ENCODE measurements at regions not wholly inside any gene's neighbourhood (a gene's known extent, or its start where the extent isn't known, plus 50 kb on each side); places are given as distances from the start of the nearest gene placed in this dataset.

DNA sequence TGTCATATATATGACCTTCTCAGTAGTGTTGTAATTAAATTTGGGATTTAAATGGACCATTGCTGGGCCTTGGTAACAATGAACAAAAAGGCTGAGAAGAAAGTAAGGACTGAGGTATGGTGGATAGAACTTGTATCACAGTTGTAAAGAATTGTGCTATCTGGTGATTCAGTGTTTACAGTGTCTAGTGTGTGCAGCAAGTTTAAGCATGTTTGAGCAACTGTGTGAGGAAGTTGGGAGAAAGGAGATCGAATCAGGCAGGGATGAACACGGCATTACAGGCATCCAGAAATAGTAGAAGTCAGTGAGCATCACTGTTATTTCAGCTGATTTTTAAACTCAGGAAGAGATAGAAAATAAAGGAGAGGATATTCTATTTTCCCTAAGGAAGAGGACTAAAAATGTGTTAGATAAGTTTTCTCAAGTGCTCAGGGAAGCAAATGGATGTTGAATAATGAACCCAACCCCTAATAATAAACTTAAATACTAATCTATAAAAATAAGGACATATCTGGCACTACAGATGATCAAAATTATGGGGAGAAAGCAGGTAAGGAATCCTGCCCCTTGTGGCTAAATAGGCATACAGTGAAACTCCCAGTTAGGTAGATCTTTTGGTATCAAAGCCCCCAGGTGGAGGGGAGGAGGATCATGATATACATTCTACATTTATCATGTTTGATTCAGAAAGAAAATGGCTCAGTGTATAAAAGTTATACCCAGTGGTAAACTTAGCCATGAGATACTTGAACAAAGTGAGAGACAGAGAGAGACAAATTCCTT is 361.0 kb upstream of the ANO3 start:
- no peak overlapping the region for H3K27ac ChIP-seq (replicated peaks)
- TF ChIP-seq GABPA (IDR thresholded peaks at IDR 0.05; ENCODE audit: low read depth) (no peak), SPI1 (IDR thresholded peaks at IDR 0.05; ENCODE audit: borderline replicate concordance, low read depth) (no peak), POLR2AphosphoS5 (IDR thresholded peaks at IDR 0.05; ENCODE audit: low read depth) (no peak)
- TF ChIP-seq, protein P1, sequence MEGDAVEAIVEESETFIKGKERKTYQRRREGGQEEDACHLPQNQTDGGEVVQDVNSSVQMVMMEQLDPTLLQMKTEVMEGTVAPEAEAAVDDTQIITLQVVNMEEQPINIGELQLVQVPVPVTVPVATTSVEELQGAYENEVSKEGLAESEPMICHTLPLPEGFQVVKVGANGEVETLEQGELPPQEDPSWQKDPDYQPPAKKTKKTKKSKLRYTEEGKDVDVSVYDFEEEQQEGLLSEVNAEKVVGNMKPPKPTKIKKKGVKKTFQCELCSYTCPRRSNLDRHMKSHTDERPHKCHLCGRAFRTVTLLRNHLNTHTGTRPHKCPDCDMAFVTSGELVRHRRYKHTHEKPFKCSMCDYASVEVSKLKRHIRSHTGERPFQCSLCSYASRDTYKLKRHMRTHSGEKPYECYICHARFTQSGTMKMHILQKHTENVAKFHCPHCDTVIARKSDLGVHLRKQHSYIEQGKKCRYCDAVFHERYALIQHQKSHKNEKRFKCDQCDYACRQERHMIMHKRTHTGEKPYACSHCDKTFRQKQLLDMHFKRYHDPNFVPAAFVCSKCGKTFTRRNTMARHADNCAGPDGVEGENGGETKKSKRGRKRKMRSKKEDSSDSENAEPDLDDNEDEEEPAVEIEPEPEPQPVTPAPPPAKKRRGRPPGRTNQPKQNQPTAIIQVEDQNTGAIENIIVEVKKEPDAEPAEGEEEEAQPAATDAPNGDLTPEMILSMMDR (IDR thresholded peaks at IDR 0.05; ENCODE audit: insufficient read depth, low read length) = no peak
- TF ChIP-seq, protein P2, sequence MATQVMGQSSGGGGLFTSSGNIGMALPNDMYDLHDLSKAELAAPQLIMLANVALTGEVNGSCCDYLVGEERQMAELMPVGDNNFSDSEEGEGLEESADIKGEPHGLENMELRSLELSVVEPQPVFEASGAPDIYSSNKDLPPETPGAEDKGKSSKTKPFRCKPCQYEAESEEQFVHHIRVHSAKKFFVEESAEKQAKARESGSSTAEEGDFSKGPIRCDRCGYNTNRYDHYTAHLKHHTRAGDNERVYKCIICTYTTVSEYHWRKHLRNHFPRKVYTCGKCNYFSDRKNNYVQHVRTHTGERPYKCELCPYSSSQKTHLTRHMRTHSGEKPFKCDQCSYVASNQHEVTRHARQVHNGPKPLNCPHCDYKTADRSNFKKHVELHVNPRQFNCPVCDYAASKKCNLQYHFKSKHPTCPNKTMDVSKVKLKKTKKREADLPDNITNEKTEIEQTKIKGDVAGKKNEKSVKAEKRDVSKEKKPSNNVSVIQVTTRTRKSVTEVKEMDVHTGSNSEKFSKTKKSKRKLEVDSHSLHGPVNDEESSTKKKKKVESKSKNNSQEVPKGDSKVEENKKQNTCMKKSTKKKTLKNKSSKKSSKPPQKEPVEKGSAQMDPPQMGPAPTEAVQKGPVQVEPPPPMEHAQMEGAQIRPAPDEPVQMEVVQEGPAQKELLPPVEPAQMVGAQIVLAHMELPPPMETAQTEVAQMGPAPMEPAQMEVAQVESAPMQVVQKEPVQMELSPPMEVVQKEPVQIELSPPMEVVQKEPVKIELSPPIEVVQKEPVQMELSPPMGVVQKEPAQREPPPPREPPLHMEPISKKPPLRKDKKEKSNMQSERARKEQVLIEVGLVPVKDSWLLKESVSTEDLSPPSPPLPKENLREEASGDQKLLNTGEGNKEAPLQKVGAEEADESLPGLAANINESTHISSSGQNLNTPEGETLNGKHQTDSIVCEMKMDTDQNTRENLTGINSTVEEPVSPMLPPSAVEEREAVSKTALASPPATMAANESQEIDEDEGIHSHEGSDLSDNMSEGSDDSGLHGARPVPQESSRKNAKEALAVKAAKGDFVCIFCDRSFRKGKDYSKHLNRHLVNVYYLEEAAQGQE (IDR thresholded peaks at IDR 0.05; ENCODE audit: insufficient replicate concordance, low read depth) = no peak
- DNase-seq (ENCODE audit: low read depth in 1 of 2, low spot score in 1 of 2) = no peak
- H3K27me3 ChIP-seq (ENCODE audit: insufficient read depth, poor library complexity, severe bottlenecking) = no peaks in the 10 kb centered on the region
- no peak overlapping the region for H3K4me3 ChIP-seq (replicated peaks; ENCODE audit: insufficient read depth, low read length)

- DNase-seq (ENCODE audit: low read depth in 1 of 2, low spot score in 1 of 2) = no peak
- Histone ChIP-seq H3K27me3 (ENCODE audit: insufficient read depth, poor library complexity, severe bottlenecking) (no peaks in the 10 kb centered on the region), H3K4me3 (replicated peaks; ENCODE audit: insufficient read depth, low read length) (no peak overlapping the region), H3K27ac (replicated peaks) (no peak overlapping the region)
- TF ChIP-seq, protein P1 (IDR thresholded peaks at IDR 0.05; ENCODE audit: insufficient read depth, low read length) = no peak
- TF ChIP-seq POLR2AphosphoS5 (IDR thresholded peaks at IDR 0.05; ENCODE audit: low read depth) (no peak), SPI1 (IDR thresholded peaks at IDR 0.05; ENCODE audit: borderline replicate concordance, low read depth) (no peak), GABPA (IDR thresholded peaks at IDR 0.05; ENCODE audit: low read depth) (no peak)
- TF ChIP-seq, protein P2 (IDR thresholded peaks at IDR 0.05; ENCODE audit: insufficient replicate concordance, low read depth) = no peak
Measured at GRCh38 chr11:25980091-25980490, 351.8 kb upstream of the ANO3 start.

- Histone ChIP-seq H3K27me3 (ENCODE audit: insufficient read depth, poor library complexity, severe bottlenecking) (no peaks in the 10 kb centered on the region), H3K4me3 (replicated peaks; ENCODE audit: insufficient read depth, low read length) (no peak overlapping the region), H3K27ac (replicated peaks) (no peak overlapping the region)
- TF ChIP-seq POLR2AphosphoS5 (IDR thresholded peaks at IDR 0.05; ENCODE audit: low read depth) = no peak
- TF ChIP-seq, protein P1 (IDR thresholded peaks at IDR 0.05; ENCODE audit: insufficient read depth, low read length) = no peak
- no peak for TF ChIP-seq SPI1 (IDR thresholded peaks at IDR 0.05; ENCODE audit: borderline replicate concordance, low read depth)
- TF ChIP-seq, protein P2 (IDR thresholded peaks at IDR 0.05; ENCODE audit: insufficient replicate concordance, low read depth) = no peak
- TF ChIP-seq GABPA (IDR thresholded peaks at IDR 0.05; ENCODE audit: low read depth) = no peak
- peak; percentile 1 to 15 for DNase-seq (ENCODE audit: low read depth in 1 of 2, low spot score in 1 of 2)
Measured at GRCh38 chr11:25981998-25982397, 349.9 kb upstream of the ANO3 start.
